Femur (tissue), 1 donor: ENCODE measurements at regions not wholly inside any gene's neighbourhood (a gene's known extent, or its start where the extent isn't known, plus 50 kb on each side); places are given as distances from the start of the nearest gene placed in this dataset.

Source experiments
- DNase-seq: peaks from one replicate; pipeline ENCODE4 v3.0.0-alpha.2; 2017

DNA sequence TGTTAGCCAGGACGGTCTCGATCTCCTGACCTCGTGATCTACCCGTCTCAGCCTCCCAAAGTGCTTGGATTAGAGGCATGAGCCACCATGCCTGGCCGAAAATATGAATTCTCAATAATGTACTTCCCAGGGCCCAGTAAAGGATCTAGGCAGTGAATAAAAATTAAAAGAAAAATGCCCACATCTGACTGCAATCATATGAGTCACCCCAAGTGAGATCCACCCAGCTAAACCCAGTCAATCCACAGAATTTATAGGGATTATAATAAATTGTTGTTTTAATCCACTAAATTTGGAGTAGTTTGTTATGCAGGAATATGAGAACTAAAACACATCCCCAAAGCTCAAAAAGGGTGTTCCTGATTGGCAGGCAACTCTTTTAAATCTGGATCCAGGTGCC, 93.5 kb upstream of the STK39 start:
- DNase-seq, result no peak

DNA sequence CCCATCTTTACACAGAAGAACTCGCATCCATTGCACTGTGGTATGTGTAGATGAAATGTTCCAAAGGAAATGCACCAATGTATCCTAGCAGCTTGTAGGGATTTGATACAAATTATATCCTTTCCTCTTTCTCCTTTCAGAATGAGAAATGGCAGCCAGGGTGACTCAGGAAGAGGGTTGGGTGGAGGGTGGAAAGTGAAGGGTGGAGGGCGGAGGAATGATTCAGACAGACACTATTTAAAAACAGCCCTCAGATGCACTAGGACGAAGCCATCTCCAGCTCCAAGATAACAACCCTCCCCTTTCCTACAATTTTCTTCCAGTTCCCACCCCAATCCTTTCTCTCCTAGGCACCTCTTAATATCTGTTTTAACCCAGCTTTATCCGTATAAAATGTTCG, 96.2 kb upstream of the STK39 start:
- no peak for DNase-seq

DNA sequence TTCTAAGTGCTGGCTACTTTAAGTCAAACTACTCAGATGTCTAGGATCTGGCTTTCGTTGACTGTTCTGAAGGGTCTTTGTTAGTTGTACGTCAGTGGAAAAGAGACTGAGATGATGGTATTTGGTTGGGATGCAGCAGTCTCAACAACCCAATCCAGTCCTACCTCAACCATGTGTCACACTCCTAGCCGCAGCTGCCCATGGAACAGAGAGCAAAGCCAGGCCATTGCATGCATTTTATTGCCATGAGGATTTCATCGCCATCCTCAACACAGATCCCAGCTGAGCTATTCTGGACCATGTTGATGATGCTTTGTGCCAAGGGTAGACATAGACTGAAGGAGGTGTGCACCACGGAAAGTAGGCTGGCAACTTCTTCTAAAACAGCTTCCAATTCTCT, 97.3 kb upstream of the STK39 start:
- no peak for DNase-seq

DNA sequence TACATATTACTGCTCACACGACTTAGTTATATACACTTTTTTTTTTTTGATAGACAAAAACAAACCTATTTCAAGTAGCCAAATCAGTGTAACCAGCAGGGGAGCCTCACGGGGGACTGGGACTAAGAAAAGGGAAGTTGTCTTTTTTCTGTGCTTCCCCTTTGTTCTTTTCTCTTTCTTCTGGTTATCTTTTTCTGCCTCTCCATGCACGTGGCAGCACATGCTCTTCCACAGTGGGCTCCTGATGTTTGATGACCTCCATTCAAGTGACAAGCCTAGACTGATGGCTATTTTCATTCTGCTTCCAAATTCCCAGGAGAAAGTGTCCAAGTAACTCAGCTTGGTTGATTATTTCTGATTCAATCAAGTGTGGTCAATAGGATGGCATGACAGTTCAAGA, 98.2 kb upstream of the STK39 start:
- no peak for DNase-seq

DNA sequence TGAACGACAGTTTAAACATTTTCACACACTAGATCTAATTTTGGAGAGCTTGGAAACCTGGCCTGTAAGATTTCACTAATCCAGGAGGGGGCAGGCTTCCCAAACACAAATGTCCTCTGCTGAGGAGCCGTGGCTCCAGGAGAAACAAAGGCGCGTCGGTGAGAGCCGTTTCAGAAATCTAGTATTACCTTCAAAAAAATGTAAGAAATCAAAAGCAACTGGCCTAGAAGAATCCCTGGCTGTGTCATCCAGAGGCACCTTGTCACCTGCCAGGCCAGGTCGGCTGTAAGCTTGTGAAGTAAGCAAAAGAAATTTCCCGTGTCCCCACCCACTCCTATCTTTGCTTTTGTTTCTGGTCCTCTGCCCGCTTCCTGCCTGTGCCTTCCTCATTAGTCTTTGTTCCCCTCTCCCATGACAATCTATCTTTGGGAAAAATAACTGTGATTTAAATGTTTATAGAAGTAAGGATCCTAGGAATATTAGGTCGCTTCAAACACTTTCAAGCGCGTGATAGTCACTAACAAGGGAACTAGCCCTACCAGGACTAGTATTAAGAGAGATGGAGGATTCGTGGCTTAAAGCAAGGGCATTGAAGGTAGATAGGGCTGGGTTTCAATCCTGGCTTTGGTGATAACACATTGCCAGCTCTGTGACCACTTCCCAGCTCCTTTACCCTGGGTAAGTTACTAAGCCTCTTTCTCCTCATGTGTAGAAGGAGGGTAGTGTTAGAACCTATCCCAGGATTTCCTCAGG, 99.5 kb upstream of the STK39 start:
- DNase-seq, result peak; percentile 81

DNA sequence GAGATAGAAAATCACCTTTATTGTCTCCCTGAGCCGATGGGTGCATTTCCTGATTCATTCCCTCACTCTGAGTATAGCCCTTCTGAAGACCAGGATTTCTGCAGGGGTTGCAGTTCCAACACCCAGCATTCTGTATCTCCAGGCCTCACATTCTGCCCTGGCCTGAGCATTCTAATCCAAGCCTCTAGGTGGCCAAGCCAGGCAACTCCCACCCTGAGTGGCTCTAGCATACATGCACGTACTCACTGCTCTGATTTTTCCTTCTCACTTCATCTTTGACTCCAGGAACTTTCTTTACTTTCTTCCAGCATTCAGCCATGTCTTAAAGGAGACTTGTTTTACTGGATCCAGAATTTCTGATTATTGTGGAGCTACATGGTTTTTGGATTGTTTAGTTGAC, 100.7 kb upstream of the STK39 start:
- DNase-seq, result no peak

DNA sequence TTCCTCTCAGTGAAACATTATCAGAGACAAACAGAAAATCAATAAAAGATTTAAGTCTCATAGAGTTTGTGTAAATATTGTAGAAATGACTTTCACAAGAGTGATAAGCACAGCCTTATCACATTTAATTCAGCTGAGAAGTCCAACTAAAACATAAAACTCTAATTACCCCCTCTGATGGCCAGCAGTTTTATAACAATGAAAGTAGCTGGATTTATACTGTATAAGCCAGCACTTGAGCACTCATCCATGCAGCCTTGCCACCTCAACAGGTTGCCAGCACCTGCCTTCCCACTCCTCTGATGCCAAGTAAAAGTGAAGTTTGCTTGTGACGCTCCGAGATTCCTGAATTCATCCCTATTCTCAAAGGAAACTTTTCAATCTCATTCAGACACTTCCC, 103.0 kb upstream of the STK39 start:
- DNase-seq, result no peak

DNA sequence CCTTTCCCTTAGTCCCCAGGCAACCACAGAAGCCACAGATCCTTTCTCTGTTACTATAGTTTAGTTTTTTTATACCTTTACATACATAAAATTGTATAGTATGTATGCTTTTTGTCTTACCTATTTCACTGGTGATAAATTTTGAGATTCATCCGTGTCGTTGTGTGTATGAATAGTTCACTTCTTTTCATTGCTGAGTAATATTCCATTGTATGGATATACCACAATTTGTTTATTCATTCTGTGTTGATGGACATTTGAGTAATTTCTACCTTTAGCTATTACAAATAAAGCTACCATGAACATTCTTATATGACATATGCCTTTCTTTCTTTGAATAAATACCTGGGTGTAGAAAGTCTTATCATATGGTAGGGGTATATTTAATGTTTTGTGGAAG, 102.8 kb upstream of the CERS6 start:
- DNase-seq, result no peak

DNA sequence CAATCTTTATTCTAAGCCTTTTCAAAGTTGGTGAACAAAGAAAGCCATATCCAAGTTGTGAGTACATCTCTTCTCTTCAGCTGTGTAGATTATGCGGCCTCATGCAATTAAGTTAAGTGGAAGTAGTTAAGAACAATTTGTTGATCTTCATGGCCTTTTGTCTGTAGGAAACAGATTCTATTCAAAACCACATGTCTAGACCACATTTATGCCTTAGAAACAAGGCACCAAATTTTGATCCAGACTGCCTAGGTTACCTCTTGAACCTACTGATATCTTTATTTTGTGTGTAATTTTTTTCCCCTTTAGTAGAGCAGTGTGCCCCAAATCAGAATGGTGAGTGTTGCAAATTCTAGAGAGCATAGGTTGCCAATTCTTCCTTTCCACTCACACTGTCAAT, 101.6 kb upstream of the CERS6 start:
- DNase-seq, result no peak

DNA sequence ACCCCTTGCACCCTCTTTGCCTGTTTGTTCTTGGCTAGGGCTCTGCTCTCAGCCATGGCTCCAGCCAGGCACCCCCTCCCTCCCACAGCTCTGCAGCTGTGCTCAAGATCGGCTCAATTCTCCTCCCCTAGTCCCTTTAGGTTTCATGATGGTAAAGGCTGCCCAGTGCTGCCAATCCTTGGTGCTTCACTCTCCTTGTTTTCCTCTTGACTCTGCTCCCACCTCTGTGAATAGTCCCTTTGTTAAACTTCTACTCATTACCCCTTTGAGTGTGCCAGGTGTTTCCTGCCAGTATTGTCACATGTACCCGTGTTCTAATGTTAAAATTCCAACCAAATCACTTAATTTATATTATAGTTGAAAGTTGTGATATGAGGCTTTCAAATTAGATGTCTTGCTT, 101.0 kb upstream of the CERS6 start:
- DNase-seq, result no peak

DNA sequence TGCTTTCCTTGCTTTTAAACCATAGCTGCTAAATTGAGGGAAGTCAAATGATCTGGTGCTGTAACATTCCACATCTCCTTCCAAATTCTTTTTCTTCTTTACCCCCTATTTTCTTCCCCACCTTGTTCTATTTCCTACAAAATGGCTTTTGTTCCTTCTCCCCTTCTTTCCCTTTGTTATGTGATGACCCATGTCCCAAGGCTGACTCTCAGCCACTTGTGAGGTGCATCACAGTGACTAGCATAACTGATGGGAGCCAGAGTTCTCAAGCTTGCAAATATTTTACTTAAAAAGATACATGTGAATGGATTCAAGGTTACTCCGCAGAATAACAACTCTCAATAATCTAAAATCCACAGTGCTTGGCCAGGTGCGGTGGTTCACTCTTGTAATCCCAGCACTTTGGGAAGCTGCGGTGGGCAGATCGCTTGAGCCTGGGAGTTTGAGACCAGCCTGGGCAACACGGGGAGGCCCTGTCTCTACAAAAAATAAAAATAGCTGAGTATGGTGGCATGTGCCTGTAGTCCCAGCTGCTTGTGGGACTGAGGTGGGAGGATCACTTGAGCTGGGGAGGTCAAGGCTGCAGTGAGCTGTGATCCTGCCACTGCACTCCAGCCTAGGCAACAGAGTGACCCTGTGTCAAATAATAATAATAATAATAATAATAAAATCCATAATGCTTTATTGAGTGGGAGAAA, 100.1 kb upstream of the CERS6 start:
- DNase-seq, result no peak

DNA sequence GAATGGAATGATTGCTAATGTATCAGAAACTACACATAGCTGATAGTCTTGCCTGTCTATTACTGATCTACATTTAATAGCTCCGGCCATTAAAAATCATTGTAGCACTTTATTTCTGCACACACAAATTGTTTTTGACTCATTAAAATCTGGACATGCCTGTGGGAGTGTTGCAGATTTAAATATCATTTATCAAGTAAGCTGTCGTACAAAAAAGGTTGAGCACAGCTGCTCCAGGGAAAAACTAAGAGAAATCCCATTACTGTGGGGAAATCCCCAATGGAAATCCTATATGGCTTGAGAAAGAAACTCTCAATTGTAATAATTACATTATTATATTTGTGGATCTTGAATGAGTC, 99.6 kb upstream of the CERS6 start:
- DNase-seq, result no peak

DNA sequence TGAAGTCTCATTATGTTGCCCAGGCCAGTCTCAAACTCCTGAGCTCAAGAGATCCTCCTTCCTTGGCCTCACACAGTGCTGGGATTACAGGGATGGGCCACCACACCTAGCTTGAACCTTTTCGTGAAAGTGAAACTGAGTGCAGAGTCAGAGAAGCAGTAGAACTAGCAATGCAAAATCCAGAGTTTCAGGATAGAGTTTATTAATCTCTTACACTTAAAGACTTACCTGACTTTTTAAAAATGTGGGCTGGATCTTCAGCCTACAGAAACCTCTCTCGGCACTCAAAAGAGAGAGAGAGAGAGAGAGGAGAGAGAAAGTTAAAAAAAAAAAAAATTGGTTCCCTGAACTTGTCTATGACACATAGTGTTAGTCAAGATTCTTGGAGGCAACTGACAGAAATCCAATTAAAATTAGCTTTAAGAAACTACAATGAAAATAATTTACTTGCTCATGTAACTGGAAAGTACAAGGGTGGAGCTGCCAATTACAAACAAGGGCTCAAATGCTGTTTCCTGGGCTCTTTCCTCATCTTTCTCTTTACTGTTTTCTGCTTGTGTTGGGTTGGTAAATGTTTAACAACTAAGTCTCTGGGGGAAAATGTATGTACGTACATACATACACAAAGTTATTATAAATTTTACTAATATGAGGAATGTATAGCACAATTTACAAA, 98.1 kb upstream of the CERS6 start:
- no peak for DNase-seq

DNA sequence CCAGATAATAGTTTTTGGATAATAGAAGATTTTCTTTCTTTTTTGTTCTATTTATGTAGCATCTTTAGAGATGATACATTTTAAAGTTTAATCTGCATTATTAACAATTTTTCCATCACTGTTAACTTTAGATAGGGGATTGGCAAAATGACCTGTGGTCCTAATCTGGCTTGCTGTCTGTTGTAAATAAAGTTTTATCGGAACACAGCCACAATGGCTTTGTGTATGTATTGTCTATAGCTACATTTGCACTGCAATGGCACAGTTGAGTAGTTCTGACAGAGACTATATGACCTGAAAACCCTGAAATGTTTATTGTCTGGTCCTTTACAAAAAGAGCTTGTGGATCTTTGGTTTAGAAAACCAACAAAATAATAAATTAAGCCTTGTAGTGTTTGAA, 97.0 kb upstream of the CERS6 start:
- DNase-seq, result no peak

DNA sequence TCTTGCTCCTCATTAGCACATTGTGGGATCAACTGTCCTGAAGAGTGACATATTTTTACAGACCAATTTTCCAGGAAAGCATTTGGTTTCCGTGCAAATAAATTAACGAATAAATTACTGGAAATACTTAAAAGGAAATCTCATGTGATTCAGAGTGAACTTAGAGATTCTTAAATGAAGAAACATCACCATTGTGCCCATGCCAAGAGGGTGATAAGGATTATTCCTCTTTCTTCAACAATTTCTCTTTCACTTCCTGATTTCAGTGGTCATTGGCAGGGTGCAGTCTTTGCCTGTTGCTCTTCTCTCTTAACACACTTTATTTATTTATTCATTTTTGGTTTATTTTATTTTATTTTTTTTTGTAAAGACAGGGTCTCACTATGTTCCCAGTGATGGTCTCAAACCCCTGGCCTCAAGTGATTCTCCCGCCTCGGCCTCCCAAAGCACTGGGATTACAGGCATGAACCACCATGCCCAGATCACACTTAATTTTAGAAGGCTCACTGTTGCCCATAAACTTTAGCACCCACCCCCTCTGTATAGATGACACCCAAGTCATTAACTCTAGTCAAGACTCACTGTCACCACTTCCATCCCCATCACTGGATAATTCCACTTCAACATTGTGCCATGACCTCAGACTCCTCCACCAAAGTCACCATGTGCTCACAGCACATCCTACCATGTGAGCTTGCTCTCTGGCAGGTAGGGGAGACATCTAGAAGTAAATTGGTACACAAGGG, 92.6 kb upstream of the CERS6 start:
- no peak for DNase-seq

DNA sequence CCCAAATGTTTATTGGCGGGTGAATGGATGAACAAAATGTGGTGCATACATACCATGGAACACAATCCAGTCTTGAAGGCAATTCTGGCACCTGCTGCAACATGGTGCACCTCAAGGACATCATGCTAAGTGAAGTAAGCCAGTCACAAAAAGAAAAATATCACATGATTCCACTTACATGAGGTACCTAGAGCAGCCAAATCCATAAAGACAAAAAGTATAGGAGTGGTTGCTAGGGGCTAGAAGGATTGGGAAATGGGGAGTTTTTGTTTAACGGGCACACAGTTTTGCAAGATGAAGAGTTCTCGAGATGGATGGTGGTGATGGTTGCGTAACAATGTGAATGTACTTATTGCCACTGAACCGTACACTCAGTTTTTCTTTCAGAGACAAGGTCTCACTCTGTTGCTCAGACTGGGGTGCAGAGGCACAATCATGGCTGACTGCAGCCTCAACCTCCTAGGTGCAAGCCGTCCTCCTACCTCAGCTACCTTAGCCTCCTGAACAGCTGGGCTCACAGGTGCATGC, 90.9 kb upstream of the CERS6 start:
- no peak for DNase-seq

DNA sequence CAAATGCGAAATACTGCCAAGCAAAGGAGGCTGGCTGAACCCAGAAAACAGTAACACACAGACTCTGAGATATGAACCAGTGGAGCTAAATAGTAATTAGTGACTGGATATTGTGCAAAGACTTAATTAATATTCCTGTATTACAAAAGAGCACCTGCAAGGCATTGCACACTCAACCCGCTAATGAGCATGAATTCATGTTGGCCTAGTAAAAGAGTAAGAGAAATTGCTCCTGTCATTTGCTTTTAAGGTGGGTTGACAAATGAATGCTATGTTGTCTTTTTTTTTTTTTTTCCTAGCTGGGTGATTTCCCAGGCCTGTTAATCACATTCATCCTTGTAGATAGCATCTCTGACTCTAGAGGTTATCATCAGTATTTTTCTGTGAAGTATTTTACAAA, 87.0 kb upstream of the CERS6 start:
- no peak for DNase-seq

DNA sequence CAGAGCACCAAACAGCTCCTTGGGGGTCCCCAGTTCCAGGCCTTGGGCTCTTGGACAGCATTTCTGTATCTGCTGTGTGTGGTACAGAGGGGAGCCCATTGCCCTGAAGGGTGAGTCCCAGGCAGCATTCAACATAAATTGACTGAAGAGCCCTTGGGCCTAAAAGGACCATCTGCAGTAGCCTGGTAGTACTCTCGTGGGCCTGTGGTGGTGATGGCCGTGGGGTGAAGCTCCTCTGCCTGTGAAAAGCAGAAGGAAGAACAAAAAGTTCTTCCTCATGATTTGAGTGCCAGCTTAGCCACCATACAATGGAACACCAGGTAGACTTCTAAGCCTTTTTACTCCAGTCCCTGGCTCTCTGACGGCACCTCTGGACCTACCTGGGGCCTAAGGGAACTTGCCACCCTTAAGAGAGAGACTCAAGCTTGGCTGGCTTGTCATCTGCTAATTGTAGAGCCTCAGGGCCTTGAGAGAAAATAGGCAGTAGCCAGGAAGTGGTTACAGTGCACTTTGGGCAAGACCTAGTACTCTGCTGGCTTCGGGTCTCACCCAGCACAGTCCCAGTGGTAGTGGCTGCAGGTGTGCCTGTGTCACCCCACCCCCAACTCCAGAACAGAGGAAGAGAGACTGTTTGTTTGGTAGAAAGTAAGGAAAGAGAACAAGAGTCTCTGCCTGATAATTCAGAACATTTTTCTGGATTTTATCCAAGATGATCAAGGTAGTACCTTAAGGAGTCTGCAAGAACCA, 84.6 kb upstream of the CERS6 start:
- no peak for DNase-seq

DNA sequence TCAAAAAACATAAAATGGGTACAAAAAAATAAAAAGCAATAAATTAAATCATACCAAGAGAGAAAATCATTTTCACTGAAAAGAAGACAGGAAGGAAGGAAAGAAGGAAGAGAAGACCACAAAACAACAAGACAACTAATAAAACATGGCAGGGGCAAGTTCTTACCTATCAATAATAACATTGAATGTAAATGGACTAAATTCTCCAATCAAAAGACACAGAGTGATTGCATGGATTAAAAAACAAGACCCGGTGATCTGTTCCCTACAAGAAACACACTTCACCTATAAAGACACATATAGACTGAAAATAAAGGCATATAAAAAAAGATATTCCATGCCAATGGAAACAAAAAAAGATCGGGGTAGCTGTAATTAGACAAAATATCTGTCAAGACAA, 82.6 kb upstream of the CERS6 start:
- no peak for DNase-seq

DNA sequence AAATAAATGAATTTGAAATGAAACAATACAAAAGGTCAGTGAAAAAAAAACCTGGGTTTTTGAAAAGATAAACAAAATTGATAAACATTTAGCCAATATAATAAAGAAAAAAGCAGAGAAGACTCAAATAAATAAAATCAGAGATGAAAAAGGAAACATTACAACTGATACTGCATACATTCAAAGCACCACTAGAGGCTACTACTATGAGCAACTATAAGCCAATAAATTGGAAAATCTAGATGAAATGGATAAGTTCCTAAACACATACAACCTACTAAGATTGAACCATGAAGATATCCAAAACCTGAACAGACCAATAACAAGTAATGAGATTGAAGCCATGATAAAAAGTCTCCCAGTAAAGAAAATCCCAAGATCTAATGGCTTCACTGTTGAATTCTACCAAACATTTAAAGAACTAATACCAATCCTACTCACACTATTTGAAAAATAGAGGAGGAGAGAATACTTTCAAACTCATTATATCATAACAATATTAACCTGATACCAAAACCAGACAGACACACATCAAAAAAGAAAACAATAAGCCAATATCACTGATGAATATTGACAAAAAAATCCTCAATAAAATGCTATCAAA, 80.8 kb upstream of the CERS6 start:
- no peak for DNase-seq

DNA sequence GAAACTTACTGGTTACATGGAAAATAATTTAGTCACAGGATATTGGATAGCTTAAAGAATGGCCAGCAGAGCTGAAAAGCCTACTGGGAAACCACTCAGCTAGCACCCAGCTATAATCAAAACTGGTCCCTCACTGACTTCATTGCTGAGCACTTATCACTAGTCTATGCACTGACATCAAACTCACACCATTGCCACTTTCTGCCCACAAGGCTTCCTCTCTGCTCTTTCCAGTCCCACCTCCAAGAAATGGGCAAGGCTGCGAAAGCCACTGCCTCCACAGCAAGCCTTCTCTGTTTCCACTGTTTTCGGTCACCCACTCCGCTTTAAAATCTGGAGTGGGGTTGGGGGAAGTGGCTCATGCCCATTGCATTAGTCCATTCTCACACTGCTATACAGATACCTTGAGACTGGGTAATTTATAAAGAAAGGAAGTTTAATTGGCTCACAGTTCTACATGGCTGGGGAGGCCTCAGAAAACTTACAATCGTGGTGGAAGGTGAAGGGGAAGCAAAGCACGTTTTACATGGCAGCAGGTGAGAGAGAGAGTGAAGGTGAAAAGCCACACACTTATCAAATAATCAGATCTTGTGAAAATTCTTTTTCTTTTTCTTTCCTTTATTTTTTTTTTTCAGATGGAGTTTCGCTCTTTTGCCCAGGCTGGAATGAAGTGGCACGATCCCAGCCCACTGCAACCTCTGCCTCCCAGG, 77.0 kb upstream of the CERS6 start:
- no peak for DNase-seq

DNA sequence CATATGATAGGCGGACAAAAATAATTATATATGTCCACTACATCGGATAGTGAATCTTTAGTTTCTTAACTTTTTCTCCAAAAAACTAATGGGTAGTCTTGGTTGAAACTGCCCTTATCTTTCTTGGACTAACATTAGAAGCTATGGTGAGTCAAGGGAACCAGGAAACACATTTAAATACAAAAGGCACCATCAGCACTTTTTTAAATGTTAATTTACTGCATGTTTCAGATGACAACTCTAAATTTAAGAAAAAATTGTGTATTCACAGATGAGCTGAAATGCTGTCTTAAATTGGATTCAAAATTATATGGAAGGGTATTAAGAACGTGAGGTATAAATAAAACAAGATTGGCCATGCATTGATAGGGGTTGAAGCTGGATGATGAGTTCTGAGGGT, 75.6 kb upstream of the CERS6 start:
- DNase-seq, result no peak
